ACHN (cell line): ENCODE measurements at regions not wholly inside any gene's neighbourhood (a gene's known extent, or its start where the extent isn't known, plus 50 kb on each side); places are given as distances from the start of the nearest gene placed in this dataset.
"Not testable (repeated sequence)": the region's sequence is repeated elsewhere in the genome, so short reads cannot be mapped to it uniquely, and the experiment has no call there.

Source experiments
- DNase-seq: peaks from one replicate; pipeline ENCODE4 v3.0.0-alpha.2; 2015
- in situ Hi-C: cut with HindIII; loops from 2 replicates; pipeline ENCODE4 v1.10.0; 2017; ENCODE audit warnings: low sequenced_read_pairs, low pct_ligation_motif_present, low pct_unique_long_range_greater_than_20kb

DNA sequence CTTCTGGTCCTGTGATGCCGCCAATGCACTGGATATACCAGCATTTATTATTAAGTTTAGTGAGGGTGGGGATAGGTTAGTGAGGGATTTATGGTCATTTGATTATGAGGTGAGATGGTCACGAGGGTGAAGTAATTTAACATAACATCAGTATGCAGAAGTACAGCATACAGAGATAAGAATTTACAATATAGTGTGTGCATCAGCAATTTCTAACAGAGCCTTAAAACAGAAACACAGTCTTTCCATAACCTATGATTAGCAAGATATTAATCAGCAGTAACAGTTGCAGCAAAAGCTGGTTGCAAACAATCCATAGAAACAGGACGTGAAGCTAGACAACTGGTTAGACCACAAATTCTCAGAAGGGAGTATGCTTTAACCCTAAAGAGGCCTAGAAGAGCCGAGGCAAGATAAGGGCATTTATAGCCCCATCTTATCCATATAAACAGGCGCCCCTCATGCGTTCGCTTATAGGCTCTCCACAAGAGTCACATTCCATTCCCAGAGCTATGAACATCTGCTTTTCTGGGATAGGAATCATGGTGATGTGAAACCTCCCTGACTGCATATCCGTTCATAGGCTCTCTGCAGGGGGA lies 139.8 kb downstream of the OR13A1 start:
- in situ Hi-C loops, DNase-seq: not testable (repeated sequence)

GRCh38 chr10:45179691-45180090 lies 135.7 kb downstream of the OR13A1 start:
- no peak for DNase-seq

DNA sequence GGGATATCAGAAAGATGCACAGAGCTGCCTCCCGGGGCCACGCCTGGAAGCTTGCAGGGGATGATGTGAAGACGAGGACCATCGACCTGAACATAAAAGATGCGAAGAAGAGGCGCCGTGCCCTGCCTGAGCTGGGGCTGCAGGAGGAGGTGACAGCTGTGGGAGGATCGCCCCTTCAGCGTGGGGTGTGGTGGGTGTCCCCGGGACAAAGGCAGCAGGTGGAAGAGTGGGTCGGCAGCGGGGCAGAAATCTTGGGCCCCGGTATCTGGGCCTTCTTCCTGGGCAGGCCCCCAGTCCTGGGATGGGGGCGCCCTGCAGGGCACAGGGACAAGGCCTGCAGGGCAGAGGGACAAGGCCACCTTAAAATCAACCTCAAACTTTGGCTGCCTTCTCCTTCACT lies 134.9 kb downstream of the OR13A1 start:
- in situ Hi-C loops, result no loop called here

More at GRCh38 chr10:45179691-45180090, 135.7 kb downstream of the OR13A1 start:
- in situ Hi-C loops, result no loop called here

GRCh38 chr10:45180946-45181875 lies 134.2 kb downstream of the OR13A1 start:
- DNase-seq, result no peak
- in situ Hi-C loops, result no loop called here

More for the DNA sequence above, 134.9 kb downstream of the OR13A1 start:
- no peak for DNase-seq

DNA sequence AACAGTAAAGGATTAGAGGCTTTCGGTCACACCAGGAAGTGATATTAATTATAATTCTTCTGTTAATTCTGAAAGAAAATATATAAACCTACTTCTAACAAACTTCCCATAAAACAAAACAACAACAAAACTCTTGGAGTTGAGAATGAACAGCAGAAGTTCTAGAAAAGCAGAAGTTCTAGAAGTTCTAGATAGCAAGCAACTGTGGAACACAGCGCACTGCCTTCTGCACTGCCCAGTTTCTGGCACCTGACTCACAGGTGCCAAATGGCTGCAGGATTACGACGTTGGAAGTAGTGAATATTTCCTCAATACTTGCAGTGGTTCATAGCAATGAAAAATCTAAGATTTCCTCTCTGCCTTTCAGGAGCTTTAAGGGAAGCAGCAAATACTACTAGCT lies 132.2 kb downstream of the OR13A1 start:
- in situ Hi-C loops, result no loop called here
- DNase-seq, result no peak

DNA sequence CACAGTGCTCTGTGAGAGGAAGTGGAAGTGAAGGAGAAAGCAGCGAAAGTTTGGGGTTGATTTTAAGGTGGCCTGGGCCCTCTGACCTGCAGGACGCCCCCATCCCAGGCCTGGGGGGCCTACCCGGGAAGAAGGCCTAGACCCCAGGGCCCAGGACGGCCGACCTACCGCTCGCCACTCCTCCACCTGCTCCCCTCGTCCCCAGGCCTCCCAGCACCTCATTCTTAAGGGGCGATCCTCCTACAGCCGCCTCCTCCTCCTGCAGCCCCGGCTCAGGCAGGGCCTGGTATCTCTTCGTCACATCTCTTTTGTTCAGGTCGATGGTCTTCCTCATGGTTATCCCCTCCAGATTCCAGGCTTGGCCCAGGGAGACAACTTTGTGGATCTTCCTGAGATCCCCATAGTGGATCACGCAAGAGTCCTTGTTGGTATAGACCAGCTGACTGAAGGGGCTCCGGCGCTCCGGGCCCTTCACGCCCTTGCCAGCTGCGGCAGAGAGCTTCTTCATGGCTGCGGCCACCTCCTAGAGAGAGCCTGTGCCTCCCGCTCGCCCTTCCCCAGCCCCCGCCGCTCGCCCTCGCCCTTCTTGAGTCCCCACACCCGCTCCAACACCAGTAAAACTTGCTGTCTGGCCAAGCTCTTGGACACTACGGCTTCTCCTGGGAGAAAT lies 117.5 kb downstream of the OR13A1 start:
- in situ Hi-C loops, result no loop called here

GRCh38 chr10:45198486-45199204 lies 116.8 kb downstream of the OR13A1 start:
- no peak for DNase-seq
- in situ Hi-C loops, result no loop called here

More for the DNA sequence above, 117.5 kb downstream of the OR13A1 start:
- no peak for DNase-seq

DNA sequence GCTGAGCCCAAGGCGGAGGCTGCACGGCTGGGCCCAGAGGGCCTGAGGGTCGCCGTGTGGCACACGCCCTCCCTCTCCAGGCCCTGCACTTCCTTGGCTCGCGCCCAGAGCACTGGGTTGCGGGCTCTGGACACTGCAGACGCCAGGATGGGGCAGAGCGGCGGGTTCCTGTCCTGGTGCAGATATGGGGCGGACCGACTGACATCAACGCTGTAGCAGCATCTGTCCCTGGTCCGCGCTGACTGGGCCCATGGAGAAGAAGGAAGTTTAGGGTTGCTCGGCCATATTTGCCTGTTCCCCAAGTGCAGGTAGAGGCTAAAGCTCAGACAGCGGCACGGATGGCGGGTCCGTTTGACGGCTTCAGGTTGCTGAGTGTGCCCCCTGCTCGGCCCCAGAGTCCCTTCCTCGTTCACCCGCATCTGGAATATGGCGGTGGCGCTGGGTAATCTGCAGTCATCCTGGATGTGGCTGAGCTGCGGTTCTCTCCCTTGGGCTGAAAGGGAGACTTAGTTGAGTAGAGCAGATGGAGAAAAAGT lies 116.1 kb downstream of the OR13A1 start:
- DNase-seq, result no peak
- in situ Hi-C loops, result no loop called here

DNA sequence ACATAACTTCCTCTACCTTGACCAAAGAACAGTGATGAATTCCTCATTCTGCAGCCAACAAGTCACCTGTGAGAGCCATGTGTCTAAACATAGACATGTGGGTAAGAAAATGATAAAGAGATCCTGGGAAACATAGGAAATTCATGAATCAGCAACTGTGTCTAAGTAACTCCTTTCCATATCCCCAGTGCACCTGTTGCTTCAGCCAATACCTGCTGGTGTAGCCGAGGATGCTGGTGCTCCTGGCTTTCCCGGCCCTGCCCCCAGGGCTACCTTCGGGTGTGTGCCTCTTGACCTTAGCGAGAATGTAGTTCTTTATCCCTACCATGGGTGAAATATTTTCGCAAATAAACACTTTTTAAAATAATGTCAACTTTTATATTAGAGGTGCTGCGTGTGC lies 114.1 kb downstream of the OR13A1 start:
- DNase-seq, result no peak
- in situ Hi-C loops, result no loop called here

GRCh38 chr10:45202242-45202641 lies 113.2 kb downstream of the OR13A1 start:
- in situ Hi-C loops, result no loop called here
- DNase-seq, result no peak

- in situ Hi-C loops, result no loop called here
- DNase-seq, result no peak
Observed at GRCh38 chr10:45204954-45205775, 110.2 kb downstream of the OR13A1 start.

DNA sequence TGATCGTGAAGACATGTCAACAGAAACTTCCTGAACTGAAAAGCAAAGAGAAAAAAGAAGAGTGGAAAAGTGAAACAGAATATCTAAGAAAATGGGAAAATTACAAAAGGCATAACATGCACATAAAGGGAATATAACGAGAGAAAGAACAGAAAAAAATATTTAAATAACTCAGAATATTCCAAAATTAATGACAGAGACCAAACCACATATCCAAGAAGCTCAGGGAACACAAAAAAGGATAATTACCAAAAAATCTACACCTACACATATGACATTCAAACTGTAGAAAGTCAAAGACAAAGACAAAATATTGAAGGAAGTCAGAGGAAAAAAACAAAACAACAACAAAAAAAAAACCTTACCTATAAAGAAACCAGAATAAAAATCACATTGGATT lies 105.5 kb downstream of the OR13A1 start:
- no peak for DNase-seq
- in situ Hi-C loops, result no loop called here

DNA sequence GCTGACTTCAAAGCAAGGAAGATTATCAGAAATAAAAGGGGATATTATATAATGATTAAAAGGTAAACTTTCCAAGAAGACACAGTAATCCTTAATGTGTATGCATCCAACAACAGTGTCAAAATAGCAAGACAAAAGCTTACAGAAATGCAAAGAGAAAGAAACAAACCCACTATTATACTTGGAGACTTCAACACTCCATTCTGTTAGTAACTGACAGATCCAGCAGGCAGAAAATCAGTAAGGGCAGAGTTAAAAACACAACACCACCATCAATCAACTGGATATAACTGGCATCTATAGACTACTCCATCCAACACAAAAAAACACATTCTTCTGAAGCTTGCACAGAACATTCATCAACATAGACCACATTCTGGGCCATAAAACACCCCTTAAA lies 103.8 kb downstream of the OR13A1 start:
- no peak for DNase-seq
- in situ Hi-C loops, result no loop called here

DNA sequence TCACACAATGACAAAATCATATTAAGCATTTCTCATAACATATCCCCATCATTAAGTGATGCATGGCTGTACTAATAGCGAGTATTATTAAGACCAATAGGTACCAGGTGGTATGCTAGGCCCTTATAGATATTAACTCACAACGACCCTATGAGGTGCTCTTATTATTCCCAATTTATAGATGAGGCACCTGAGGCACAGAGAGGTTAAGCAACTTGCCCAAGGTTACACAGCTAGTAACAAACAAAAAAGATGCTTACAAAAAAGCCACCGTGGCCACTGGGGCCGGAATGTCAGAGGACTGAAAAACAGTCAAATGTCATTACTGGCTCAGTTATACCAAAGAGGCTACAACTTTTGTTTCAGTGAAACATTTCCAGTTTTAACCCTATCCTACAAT lies 96.0 kb downstream of the OR13A1 start:
- in situ Hi-C loops, result no loop called here
- no peak for DNase-seq

DNA sequence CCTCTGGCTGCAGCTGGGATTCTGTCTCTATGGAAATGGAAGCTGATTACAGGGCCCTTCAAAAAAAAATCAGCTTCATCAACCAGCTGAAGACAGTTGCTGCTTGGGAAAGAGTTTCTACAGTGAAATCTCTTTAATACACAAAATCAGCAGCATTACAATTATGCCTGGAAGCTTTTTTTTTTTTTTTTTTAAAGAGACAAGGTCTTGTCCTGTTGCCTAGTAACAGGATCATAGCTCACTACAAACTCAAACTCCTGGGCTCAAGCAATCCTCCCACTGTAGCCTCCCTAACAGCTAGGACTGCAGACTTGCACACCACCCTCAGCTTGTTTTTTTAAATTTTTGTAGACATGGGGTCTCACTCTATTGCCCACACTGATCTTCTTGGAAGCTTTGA lies 94.5 kb downstream of the OR13A1 start:
- in situ Hi-C loops, result no loop called here
- no peak for DNase-seq

DNA sequence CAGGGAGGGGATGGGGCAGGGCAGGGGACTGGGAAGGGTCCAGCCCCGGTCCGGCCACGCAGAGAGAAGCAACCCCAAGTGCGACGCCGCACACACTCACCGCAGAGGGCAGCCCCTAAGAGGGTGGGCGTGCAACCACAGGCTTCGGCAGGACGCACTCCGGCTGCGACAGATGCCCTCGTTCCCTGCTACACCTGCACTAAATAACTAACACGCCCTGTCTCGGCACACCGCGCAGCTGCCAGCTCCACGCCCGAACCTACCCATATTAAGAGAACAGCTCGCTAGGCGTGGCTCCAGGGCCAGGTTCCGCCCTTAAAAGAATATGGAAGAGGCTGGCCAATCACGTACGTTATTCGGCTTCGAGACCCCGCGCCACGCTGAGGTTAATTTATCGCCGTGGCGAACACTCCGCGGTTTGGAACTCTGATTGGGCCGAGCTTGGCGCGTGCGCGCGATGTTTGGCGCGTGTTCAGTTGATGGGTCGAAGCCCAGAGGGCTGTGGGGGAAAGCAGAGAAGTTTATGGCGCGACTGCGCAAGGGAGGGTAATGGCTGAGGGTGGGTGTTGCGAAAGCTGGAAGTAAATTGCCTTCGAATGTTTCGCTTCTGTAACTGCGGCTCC lies 91.1 kb downstream of the OR13A1 start:
- in situ Hi-C loops, result no loop called here
- DNase-seq, result no peak

GRCh38 chr10:45227042-45227441 lies 88.4 kb downstream of the OR13A1 start:
- DNase-seq, result no peak
- in situ Hi-C loops, result no loop called here
